Urothelium cell line (cell line): ENCODE measurements at regions not wholly inside any gene's neighbourhood (a gene's known extent, or its start where the extent isn't known, plus 50 kb on each side); places are given as distances from the start of the nearest gene placed in this dataset.
A peak's percentile ranks its signal among the peaks of the same experiment; 100 is the strongest.
"Not testable (repeated sequence)": the region's sequence is repeated elsewhere in the genome, so short reads cannot be mapped to it uniquely, and the experiment has no call there.

ENCODE experiments used
- DNase-seq: peaks from one replicate; pipeline ENCODE4 v3.0.0; 2011; ENCODE audit warnings: low spot score, mixed read lengths
- FAIRE-seq: peaks from 2 replicates; lab custom pipeline; 2011; peaks lifted over from hg19 to GRCh38; lab: Jason Lieb, UNC

- DNase-seq (no peak), FAIRE-seq (no peak)
These were observed 375.7 kb downstream of the TENT5A start for GRCh38 chr6:81376745-81377144.

GRCh38 chr6:81373414-81373813 is 379.1 kb downstream of the TENT5A start:
- DNase-seq (no peak), FAIRE-seq (no peak)

DNA sequence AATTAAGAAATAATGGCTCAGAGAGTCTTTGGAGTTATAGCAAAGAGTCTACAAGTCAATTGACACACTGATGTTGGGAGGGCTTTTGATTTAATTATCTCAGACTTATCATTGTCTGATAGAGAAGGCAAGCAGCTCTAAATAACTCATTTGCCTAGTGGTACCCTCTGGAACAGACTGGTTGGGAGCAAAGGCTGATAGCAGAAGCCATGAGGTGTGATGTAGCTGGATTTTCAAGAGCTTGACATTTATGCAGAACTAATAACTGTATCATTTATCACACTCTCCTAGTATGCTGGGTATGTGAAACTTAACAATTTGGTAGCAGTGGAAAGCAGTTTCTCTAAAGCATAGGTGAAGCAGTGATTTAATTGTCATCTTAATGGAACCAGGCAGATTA is 380.6 kb downstream of the TENT5A start:
- DNase-seq, result no peak
- no peak for FAIRE-seq

- no peak for DNase-seq
- FAIRE-seq, result no peak
These were observed 385.5 kb downstream of the TENT5A start for GRCh38 chr6:81366972-81367371.

GRCh38 chr6:81362246-81362645 is 390.2 kb downstream of the TENT5A start:
- no peak for DNase-seq
- FAIRE-seq, result no peak

DNA sequence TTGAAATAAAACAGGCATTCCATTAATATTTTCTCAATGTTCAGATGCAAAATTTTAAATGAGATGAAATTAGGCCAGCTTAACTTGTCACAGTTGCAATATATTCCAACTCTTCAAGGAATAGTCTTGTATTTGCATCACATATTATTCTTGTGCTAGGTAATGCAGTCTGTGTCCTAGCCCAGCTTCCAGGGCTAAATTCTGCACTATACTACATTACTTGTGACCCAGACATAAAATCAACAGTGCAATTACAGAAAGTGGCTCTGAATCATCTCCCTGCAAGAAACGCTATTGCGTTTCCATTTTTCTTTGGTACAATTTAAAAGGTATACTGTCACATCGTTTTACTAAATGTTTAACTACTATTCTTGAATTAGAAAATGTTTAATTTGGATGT is 399.2 kb downstream of the TENT5A start:
- no peak for DNase-seq
- no peak for FAIRE-seq

DNA sequence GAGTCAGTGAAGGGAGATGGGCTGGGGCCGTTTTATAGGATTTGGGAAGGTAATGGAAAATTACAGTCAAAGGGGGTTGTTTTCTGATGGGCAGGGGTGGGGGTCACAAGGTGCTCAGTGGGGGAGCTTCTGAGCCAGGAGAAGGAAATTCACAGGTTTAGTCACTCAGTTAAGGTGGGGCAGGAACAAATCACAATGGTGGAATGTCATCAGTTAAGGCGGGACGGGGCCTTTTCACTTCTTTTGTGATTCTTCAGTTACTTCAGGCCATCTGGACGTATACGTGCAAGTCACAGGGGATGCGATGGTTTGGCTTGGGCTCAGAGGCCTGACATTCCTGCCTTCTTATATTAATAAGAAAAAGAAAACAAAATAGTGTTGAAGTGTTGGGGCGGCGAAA is 408.5 kb downstream of the TENT5A start:
- FAIRE-seq, DNase-seq: not testable (repeated sequence)

GRCh38 chr6:81340946-81341345 is 411.5 kb downstream of the TENT5A start:
- no peak for DNase-seq
- no peak for FAIRE-seq

DNA sequence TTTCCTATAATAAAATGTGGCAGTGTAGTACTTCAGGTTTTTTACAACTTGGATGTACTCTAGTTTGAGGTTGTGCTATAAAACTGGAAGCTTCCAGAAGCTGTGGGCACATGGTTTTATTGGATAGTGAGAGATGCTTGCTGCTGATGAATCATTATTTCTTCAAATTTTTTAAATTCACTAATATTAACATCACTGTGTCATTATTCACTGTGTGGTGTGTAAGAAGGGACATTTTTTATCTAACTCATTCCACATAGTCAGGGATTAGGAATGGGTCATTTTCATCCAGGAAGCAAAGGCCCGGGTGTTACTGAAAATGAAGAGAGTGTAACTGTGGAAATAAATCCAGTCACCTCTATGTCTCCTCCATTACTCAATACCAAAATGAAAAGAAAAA is 421.0 kb downstream of the TENT5A start:
- FAIRE-seq, result no peak
- DNase-seq, result no peak

DNA sequence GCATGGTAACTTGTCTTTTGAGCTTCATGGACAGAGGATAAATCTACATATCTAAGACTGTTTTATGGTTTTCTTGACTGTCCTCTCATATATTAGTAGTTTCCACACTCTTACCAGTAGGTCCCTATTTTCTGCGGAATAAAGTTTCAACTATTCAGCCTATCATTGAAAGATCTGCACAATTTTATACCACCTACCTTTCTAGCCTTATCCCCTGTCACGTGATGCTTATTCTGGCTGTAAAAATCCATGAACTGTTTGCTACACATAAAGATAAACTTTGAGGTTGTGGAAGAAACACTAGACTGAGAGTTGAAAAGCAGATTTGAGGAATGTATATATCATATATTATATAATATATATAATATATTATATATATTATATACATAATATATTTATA is 423.8 kb downstream of the TENT5A start:
- DNase-seq, result no peak
- FAIRE-seq, result no peak

DNA sequence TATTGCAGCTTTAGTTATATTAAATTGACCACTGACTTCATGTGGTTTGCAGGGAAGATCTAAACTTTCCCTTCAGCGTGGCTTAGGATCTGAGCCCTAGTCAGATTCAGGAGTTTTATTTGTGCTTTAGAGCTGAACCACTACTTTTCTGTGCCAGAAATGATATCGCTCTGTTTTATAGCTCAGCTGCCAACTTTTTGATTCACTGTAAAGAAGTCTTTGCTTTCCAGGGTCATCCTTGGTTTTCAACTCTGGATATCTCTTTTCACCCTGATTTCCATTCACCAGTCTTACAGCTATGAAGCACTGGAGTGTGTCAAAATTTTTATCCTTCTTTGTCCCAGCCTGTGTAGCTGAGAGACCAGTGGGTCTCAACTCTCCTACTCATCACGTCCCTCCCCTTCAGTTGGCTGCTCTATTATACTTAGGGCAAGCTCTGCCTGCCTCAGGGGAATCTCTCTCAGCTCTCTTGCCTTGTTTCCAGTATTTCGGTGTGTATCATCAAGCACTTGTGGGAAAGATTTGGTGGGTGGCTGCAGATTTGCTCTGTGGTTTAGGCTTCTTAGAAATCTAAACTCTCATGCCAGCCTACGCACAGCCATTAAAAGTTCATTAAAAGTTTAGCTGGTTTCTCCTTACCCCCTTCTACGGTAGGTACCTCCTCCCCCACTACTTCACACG is 425.5 kb downstream of the TENT5A start:
- FAIRE-seq (no peak), DNase-seq (no peak)

GRCh38 chr6:81309811-81310210 is 442.7 kb downstream of the TENT5A start:
- DNase-seq, result no peak
- FAIRE-seq, result no peak

- no peak for DNase-seq
- FAIRE-seq, result no peak
These were observed 443.8 kb downstream of the TENT5A start for GRCh38 chr6:81308577-81309279.

DNA sequence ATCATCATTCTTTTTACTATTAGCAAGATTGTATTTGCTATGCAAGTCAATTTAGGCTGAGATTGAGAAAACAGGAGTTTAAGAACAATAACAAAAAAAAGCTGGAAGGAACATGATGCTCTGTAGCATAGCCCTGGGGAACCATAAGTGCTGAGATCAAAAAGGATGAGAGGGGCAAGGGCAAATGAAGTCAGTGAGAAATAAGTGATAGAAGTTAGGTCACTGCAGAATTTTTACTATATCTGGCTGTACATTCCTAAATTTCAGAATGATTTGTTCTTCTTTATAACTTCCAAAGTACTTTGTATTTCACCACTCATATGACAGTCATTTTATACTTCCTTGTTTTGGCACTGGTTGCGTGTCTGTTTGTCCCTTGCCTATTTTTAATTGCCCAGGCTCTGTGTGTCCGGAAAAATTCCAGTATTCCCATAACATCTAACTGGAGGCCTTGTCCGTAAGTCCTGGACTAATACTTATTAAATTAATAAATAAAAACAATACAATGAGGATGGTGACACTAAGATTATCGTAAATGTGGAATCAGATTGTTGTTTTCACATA is 444.7 kb downstream of the TENT5A start:
- DNase-seq (no peak), FAIRE-seq (no peak)

DNA sequence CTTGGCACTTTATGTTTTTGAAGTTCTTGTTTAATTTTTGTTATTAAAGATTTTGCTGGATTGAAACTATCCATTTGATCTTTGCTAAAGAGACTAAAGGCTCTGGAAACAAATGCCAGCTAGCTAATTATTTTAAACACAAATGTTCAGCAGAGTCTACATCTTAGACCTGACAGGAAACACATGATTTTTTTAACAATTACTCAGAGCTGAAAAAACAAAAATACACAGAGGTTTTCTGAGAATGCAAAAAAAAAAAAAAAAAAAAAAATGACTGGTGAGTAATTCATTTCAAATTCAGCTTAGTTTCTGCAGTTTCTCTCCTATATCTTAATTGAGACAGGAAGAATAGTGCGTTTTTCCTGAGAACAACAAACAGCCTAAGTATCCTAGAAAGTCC is 448.0 kb downstream of the TENT5A start:
- DNase-seq, result no peak
- FAIRE-seq, result no peak

DNA sequence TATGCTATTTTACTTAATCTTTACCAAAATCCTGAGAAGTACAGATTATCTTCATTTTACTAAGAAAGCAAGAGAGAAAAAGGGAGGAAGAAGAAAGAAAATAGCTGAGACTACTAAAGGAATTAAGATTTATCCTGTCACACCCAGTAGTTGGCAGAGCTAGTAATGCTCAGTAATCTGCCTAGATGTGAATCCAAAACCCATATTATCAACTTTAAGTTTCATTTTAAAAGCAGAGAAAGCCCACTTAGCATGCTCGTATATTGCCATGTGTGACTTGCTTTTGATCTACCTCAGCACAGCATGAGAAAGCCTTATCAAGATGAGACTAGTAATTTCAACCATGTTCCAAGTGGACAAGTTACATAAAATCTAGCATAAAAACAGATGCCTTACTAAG is 451.5 kb downstream of the TENT5A start:
- no peak for FAIRE-seq

GRCh38 chr6:81298751-81299150 is 453.7 kb downstream of the TENT5A start:
- no peak for DNase-seq
- no peak for FAIRE-seq

More for the DNA sequence above, 451.5 kb downstream of the TENT5A start:
- no peak for DNase-seq

GRCh38 chr6:81295310-81295709 is 457.2 kb downstream of the TENT5A start:
- FAIRE-seq (no peak), DNase-seq (no peak)

GRCh38 chr6:81293896-81294295 is 458.6 kb downstream of the TENT5A start:
- FAIRE-seq (no peak), DNase-seq (no peak)

- no peak for DNase-seq
- no peak for FAIRE-seq
These were observed 463.3 kb downstream of the TENT5A start for GRCh38 chr6:81289229-81289628.

DNA sequence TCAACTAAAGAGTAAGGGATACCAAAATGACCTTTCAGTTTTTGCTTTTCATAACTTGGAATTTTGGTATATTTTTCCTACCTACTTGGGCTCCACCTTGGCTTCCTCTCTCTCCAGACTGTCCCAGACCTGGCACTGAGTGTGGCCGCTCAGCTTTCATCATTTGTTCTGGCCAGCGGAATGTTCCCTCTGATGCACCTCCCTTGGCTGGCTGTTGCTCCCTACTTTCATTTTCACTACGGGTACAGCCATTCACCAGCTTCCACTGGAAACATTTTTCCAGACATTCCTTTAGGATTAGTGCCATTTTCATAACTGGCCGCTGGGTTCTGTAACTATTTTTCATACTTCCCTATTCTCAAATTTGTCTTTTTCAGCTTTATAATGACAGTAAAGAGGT is 487.4 kb downstream of the TENT5A start:
- no peak for FAIRE-seq

DNA sequence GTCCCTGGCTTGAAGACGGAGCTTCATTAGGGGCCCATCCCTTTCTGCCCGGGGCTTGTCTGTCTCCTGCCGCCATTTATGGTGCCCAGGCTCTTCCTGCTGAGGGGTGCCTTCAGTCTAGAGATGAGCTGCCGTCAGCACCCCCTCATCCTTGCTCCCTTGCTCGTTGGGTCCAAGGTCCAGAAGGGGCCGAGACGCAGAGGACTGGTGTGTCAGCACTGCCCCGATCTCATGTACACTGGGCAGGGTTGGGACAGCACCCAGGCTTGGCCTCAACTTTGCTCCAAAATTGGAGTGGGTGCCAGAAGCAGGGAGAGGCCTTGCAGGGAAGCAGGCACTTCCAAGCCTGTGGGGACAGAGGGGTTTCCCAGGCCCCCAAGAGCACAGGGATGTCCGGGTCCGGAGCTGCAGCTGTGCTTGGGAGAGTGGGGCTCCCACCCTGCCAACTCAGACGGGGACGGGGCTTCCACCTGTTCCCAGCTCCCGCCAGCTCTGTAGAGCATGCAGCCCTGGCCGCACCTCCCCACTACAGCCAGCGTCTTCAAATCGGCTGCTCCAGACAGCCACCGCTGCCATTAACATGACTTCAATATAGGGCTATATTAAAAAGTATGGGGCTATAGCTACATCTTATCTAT is 488.8 kb downstream of the TENT5A start:
- FAIRE-seq (no peak), DNase-seq (no peak)

More for the DNA sequence above, 487.4 kb downstream of the TENT5A start:
- peak; percentile 47 for DNase-seq
